ENCODE measurements at regions not wholly inside any gene's neighbourhood (a gene's known extent, or its start where the extent isn't known, plus 50 kb on each side); places are given as distances from the start of the nearest gene placed in this dataset.
"Not testable (repeated sequence)": the region's sequence is repeated elsewhere in the genome, so short reads cannot be mapped to it uniquely, and the experiment has no call there.

GRCh38 chr7:17580856-17581255, 282.4 kb downstream of the AHR start:
- Histone ChIP-seq H3F3A (ENCODE audit: control insufficient read depth, insufficient read depth) (no peaks in the 10 kb centered on the region), H3K36me3 (ENCODE audit: control insufficient read depth, low read length) (no peaks in the 10 kb centered on the region), H3K27ac (ENCODE audit: low read depth, low read length) (no peak overlapping the region), H4K20me1 (ENCODE audit: control insufficient read depth, insufficient read depth, low read depth, low read length) (no peaks in the 10 kb centered on the region), H3K9me3 (ENCODE audit: control insufficient read depth, insufficient read depth, low read length) (no peaks in the 10 kb centered on the region), H3K79me2 (ENCODE audit: control insufficient read depth, low read length) (no peaks in the 10 kb centered on the region), H3K27me3 (ENCODE audit: control insufficient read depth, low read length) (no peaks in the 10 kb centered on the region), H3K4me1 (ENCODE audit: control insufficient read depth, low read length) (no peaks in the 10 kb centered on the region), H3K4me2 (ENCODE audit: low read length) (no peak overlapping the region), H3K9me2 (replicated peaks; ENCODE audit: control insufficient read depth, low read length) (no peaks in the 10 kb centered on the region), H3K4me3 (ENCODE audit: low read length) (no peak overlapping the region)
- TF ChIP-seq CTCF (IDR thresholded peaks at IDR 0.05; ENCODE audit: low read depth, low read length, poor library complexity, severe bottlenecking) (no peak), EZH2phosphoT487 (IDR thresholded peaks at IDR 0.05; ENCODE audit: borderline replicate concordance, low read length) (no peak)

- Histone ChIP-seq H3K4me2 (ENCODE audit: low read length) (no peak overlapping the region), H3K9me2 (replicated peaks; ENCODE audit: control insufficient read depth, low read length) (no peaks in the 10 kb centered on the region), H3K79me2 (ENCODE audit: control insufficient read depth, low read length) (no peaks in the 10 kb centered on the region), H3K27me3 (ENCODE audit: control insufficient read depth, low read length) (no peaks in the 10 kb centered on the region), H3K9me3 (ENCODE audit: control insufficient read depth, insufficient read depth, low read length) (no peaks in the 10 kb centered on the region), H3F3A (ENCODE audit: control insufficient read depth, insufficient read depth) (no peaks in the 10 kb centered on the region), H3K4me1 (ENCODE audit: control insufficient read depth, low read length) (no peaks in the 10 kb centered on the region), H3K36me3 (ENCODE audit: control insufficient read depth, low read length) (no peaks in the 10 kb centered on the region), H4K20me1 (ENCODE audit: control insufficient read depth, insufficient read depth, low read depth, low read length) (no peaks in the 10 kb centered on the region), H3K4me3 (ENCODE audit: low read length) (no peak overlapping the region), H3K27ac (ENCODE audit: low read depth, low read length) (no peak overlapping the region)
- TF ChIP-seq CTCF (IDR thresholded peaks at IDR 0.05; ENCODE audit: low read depth, low read length, poor library complexity, severe bottlenecking) (no peak), EZH2phosphoT487 (IDR thresholded peaks at IDR 0.05; ENCODE audit: borderline replicate concordance, low read length) (no peak)
These were observed 282.8 kb downstream of the AHR start for GRCh38 chr7:17581301-17581700.

DNA sequence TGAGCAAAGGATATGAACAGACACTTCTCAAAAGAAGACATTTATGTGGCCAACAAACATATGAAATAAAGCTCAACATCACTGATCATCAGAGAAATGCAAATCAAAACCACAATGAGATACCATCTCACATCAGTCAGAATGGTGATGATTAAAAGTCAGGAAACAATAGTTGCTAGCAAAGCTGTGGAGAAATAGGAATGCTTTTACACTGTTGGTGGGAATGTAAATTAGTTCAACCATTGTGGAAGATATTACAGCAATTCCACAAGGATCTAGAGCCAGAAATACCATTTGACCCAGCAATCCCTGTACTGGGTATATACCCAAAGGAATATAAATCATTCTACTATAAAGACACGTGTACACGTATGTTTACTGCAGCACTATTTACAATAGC, 284.2 kb downstream of the AHR start:
- H3K9me2 ChIP-seq (replicated peaks; ENCODE audit: control insufficient read depth, low read length); H4K20me1 ChIP-seq (ENCODE audit: control insufficient read depth, insufficient read depth, low read depth, low read length); H3F3A ChIP-seq (ENCODE audit: control insufficient read depth, insufficient read depth); H3K4me3 ChIP-seq (ENCODE audit: low read length); H3K36me3 ChIP-seq (ENCODE audit: control insufficient read depth, low read length); H3K4me2 ChIP-seq (ENCODE audit: low read length); H3K27ac ChIP-seq (ENCODE audit: low read depth, low read length); H3K4me1 ChIP-seq (ENCODE audit: control insufficient read depth, low read length); H3K27me3 ChIP-seq (ENCODE audit: control insufficient read depth, low read length); H3K9me3 ChIP-seq (ENCODE audit: control insufficient read depth, insufficient read depth, low read length); H3K79me2 ChIP-seq (ENCODE audit: control insufficient read depth, low read length): not testable (repeated sequence)

- no peaks in the 10 kb centered on the region for H3K4me1 ChIP-seq (ENCODE audit: control insufficient read depth, low read length)
- TF ChIP-seq EZH2phosphoT487 (IDR thresholded peaks at IDR 0.05; ENCODE audit: borderline replicate concordance, low read length): no peak
- TF ChIP-seq CTCF (IDR thresholded peaks at IDR 0.05; ENCODE audit: low read depth, low read length, poor library complexity, severe bottlenecking): no peak
- H3K9me2 ChIP-seq (replicated peaks; ENCODE audit: control insufficient read depth, low read length): no peaks in the 10 kb centered on the region
- H3K4me2 ChIP-seq (ENCODE audit: low read length): no peak overlapping the region
- no peaks in the 10 kb centered on the region for H3K79me2 ChIP-seq (ENCODE audit: control insufficient read depth, low read length)
- no peaks in the 10 kb centered on the region for H4K20me1 ChIP-seq (ENCODE audit: control insufficient read depth, insufficient read depth, low read depth, low read length)
- no peak overlapping the region for H3K27ac ChIP-seq (ENCODE audit: low read depth, low read length)
- H3K9me3 ChIP-seq (ENCODE audit: control insufficient read depth, insufficient read depth, low read length): no peaks in the 10 kb centered on the region
- no peaks in the 10 kb centered on the region for H3K27me3 ChIP-seq (ENCODE audit: control insufficient read depth, low read length)
- H3K4me3 ChIP-seq (ENCODE audit: low read length): no peak overlapping the region
- no peaks in the 10 kb centered on the region for H3F3A ChIP-seq (ENCODE audit: control insufficient read depth, insufficient read depth)
- H3K36me3 ChIP-seq (ENCODE audit: control insufficient read depth, low read length): no peaks in the 10 kb centered on the region
These were observed 285.3 kb downstream of the AHR start for GRCh38 chr7:17583786-17584185.

All from DOHH2 (cell line).